Sigmoid colon (tissue), 4 donors: ENCODE measurements at regions not wholly inside any gene's neighbourhood (a gene's known extent, or its start where the extent isn't known, plus 50 kb on each side); places are given as distances from the start of the nearest gene placed in this dataset.

Experiments used
- CTCF ChIP-seq, 4 experiments: fragments of 450-650 bp in 3 of 4; fragments of 200-600 bp in 1 of 4; IDR thresholded peaks; one replicate each; pipeline ENCODE4 v1.5.1; 2016 to 2019; ENCODE audit warnings: antibody characterized with exemption in 4 of 4, mild to moderate bottlenecking in 3 of 4, moderate library complexity in 2 of 4
- EP300 ChIP-seq, 4 donors: sonication (generic); formaldehyde crosslinking; IDR thresholded peaks; one replicate each; pipeline ENCODE4 v1.6.1; 2017; ENCODE audit warnings: antibody characterized with exemption in 4 of 4
- POLR2A ChIP-seq, 2 donors: fragments of 450-650 bp; IDR thresholded peaks; one replicate each; pipeline ENCODE4 v1.6.1; 2016; ENCODE audit warnings: antibody characterized with exemption in 2 of 2, mild to moderate bottlenecking in 2 of 2, moderate library complexity in 2 of 2
- POLR2AphosphoS5 ChIP-seq, 4 donors: sonication (generic); formaldehyde crosslinking; IDR thresholded peaks; one replicate each; pipeline ENCODE4 v1.6.1; 2017; ENCODE audit warnings: antibody characterized with exemption in 4 of 4

GRCh38 chr15:91783451-91783850 is 70.1 kb upstream of the SLCO3A1 start:
- TF ChIP-seq CTCF (IDR thresholded peaks at IDR 0.05): no peak
- no peak for TF ChIP-seq EP300 (IDR thresholded peaks at IDR 0.05)
- TF ChIP-seq POLR2A (IDR thresholded peaks at IDR 0.05): no peak
- no peak for TF ChIP-seq POLR2AphosphoS5 (IDR thresholded peaks at IDR 0.05)
